Left ventricle myocardium superior (tissue), 1 donor: ENCODE measurements at regions not wholly inside any gene's neighbourhood (a gene's known extent, or its start where the extent isn't known, plus 50 kb on each side); places are given as distances from the start of the nearest gene placed in this dataset.

Experiments
- ATAC-seq: fragments of 200-7000 bp; cut with Tn5 transposase; one replicate; pipeline ENCODE4 v1.9.1; 2020; ENCODE audit warnings: mild to moderate bottlenecking, moderate library complexity
- DNase-seq: peaks from one replicate; pipeline ENCODE4 v3.0.0-alpha.2; 2020
- intact Hi-C: fragments of 100-400 bp; cut with micrococcal nuclease; formaldehyde crosslinking; loops from one replicate; pipeline ENCODE4 v1.11.0; 2022
- donor health status: DM: no; HTN: yes; CAD: no; lungs with severe emphysema.

GRCh38 chr22:48340191-48340590 lies 1487.5 kb downstream of the BRD1 start:
- no peak for DNase-seq
- ATAC-seq, result no peak
- intact Hi-C loops, result no loop called here

- ATAC-seq (no peak), DNase-seq (no peak)
- intact Hi-C loops, result no loop called here
These were observed 1488.6 kb downstream of the BRD1 start for GRCh38 chr22:48338793-48339705.

- DNase-seq, result no peak
- intact Hi-C loops, result no loop called here
- no peak for ATAC-seq
These were observed 1489.5 kb downstream of the BRD1 start for GRCh38 chr22:48337957-48338792.

GRCh38 chr22:48336339-48337060 lies 1491.2 kb downstream of the BRD1 start:
- intact Hi-C loops, result no loop called here
- DNase-seq (no peak), ATAC-seq (no peak)

GRCh38 chr22:48335442-48336139 lies 1492.1 kb downstream of the BRD1 start:
- intact Hi-C loops, result no loop called here
- no peak for DNase-seq
- no peak for ATAC-seq

GRCh38 chr22:48334971-48335370 lies 1492.7 kb downstream of the BRD1 start:
- intact Hi-C loops, result no loop called here
- DNase-seq, result no peak
- no peak for ATAC-seq

- no peak for ATAC-seq
- DNase-seq, result no peak
- intact Hi-C loops, result no loop called here
These were observed 1493.6 kb downstream of the BRD1 start for GRCh38 chr22:48333816-48334735.

GRCh38 chr22:48333323-48333763 lies 1494.3 kb downstream of the BRD1 start:
- no peak for DNase-seq

GRCh38 chr22:48332438-48333322 lies 1495.0 kb downstream of the BRD1 start:
- ATAC-seq (no peak), DNase-seq (no peak)
- intact Hi-C loops, result no loop called here

More at GRCh38 chr22:48333323-48333763, 1494.3 kb downstream of the BRD1 start:
- ATAC-seq, result no peak
- intact Hi-C loops, result no loop called here

- intact Hi-C loops, result no loop called here
- ATAC-seq (no peak), DNase-seq (no peak)
These were observed 1495.9 kb downstream of the BRD1 start for GRCh38 chr22:48331691-48332220.

GRCh38 chr22:48331266-48331665 lies 1496.4 kb downstream of the BRD1 start:
- ATAC-seq (no peak), DNase-seq (no peak)
- intact Hi-C loops, result no loop called here

- DNase-seq, result no peak
These were observed 1500.0 kb downstream of the BRD1 start for GRCh38 chr22:48327721-48328120.

GRCh38 chr22:48323746-48324145 lies 1503.9 kb downstream of the BRD1 start:
- no peak for ATAC-seq
- intact Hi-C loops, result no loop called here
- no peak for DNase-seq

More at GRCh38 chr22:48327721-48328120, 1500.0 kb downstream of the BRD1 start:
- no peak for ATAC-seq
- intact Hi-C loops, result no loop called here

GRCh38 chr22:48322907-48323306 lies 1504.8 kb downstream of the BRD1 start:
- intact Hi-C loops, result no loop called here
- no peak for DNase-seq
- no peak for ATAC-seq

GRCh38 chr22:48321986-48322545 lies 1505.6 kb downstream of the BRD1 start:
- DNase-seq (no peak), ATAC-seq (no peak)
- intact Hi-C loops, result no loop called here

GRCh38 chr22:48320683-48321451 lies 1506.8 kb downstream of the BRD1 start:
- ATAC-seq (no peak), DNase-seq (no peak)
- intact Hi-C loops, result no loop called here
